Spleen (tissue), 7 donors: ENCODE measurements at regions not wholly inside any gene's neighbourhood (a gene's known extent, or its start where the extent isn't known, plus 50 kb on each side); places are given as distances from the start of the nearest gene placed in this dataset.
"Not testable (repeated sequence)": the region's sequence is repeated elsewhere in the genome, so short reads cannot be mapped to it uniquely, and the experiment has no call there.

ENCODE experiments used
- CTCF ChIP-seq, 11 experiments: fragments of 200-600 bp in 7 of 11; fragments of 450-650 bp in 4 of 11; sonication (generic) in 4 of 11; IDR thresholded peaks in 8 of 11; conservative IDR thresholded peaks in 3 of 11; 1 replicate in 7 of 11; 2 replicates in 4 of 11; pipeline versions ENCODE4 v1.4.0 to v1.8.0; 2016 to 2021; ENCODE audit warnings: antibody characterized with exemption in 11 of 11, inconsistent platforms in 4 of 11, mild to moderate bottlenecking in 1 of 11
- POLR2A ChIP-seq, 3 donors: fragments of 450-650 bp; IDR thresholded peaks; one replicate each; pipeline ENCODE4 v1.5.1; 2017; ENCODE audit warnings: antibody characterized with exemption in 3 of 3, mild to moderate bottlenecking in 1 of 3
- POLR2AphosphoS5 ChIP-seq, 3 donors: sonication (generic); formaldehyde crosslinking; IDR thresholded peaks; one replicate each; pipeline ENCODE4 v1.5.1; 2017; ENCODE audit warnings: antibody characterized with exemption in 3 of 3
- donor health status: DM: no; HTN: no; CAD: no; lungs with moderate emphysema.
- donor health status: DM: no; HTN: no; CAD: no.
- donor health status: DM: no; HTN: no; CAD: no.

GRCh38 chr9:28524309-28524708, 951.0 kb upstream of the C9orf72 start:
- not testable (repeated sequence) for TF ChIP-seq CTCF (IDR thresholded peaks at IDR 0.05 in 8 of 11, conservative IDR thresholded peaks at IDR 0.05 in 3 of 11); POLR2A (IDR thresholded peaks at IDR 0.05); POLR2AphosphoS5 (IDR thresholded peaks at IDR 0.05)
